ENCODE measurements at regions not wholly inside any gene's neighbourhood (a gene's known extent, or its start where the extent isn't known, plus 50 kb on each side); places are given as distances from the start of the nearest gene placed in this dataset.

DNA sequence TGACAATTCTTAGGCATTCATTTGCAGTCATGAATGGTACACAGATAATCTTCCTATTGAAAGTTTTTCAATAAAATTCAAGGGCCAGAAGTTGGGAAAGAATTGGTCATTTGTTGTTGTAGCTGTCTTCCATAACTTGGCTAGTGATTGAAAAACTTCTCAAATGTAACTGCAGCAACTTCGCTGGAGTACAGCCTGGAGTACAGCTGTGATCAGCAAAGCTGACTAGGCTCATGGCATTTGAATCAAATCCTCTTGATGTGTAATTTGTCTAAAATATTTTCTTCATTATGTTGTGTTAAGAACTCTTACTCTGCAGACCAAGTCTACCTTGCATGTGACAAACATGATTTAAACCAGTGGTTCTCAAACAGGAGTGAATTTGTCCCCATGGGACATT is 226.5 kb upstream of the STEAP1 start (continued):
- TF ChIP-seq, protein P1, sequence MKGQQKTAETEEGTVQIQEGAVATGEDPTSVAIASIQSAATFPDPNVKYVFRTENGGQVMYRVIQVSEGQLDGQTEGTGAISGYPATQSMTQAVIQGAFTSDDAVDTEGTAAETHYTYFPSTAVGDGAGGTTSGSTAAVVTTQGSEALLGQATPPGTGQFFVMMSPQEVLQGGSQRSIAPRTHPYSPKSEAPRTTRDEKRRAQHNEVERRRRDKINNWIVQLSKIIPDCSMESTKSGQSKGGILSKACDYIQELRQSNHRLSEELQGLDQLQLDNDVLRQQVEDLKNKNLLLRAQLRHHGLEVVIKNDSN (CRISPR knock-in tag; IDR thresholded peaks at IDR 0.05): no peak
- no peak for TF ChIP-seq TP53 (CRISPR knock-in tag; IDR thresholded peaks at IDR 0.05)
- TF ChIP-seq, protein P2, sequence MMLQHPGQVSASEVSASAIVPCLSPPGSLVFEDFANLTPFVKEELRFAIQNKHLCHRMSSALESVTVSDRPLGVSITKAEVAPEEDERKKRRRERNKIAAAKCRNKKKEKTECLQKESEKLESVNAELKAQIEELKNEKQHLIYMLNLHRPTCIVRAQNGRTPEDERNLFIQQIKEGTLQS (CRISPR knock-in tag; conservative IDR thresholded peaks at IDR 0.05): no peak

DNA sequence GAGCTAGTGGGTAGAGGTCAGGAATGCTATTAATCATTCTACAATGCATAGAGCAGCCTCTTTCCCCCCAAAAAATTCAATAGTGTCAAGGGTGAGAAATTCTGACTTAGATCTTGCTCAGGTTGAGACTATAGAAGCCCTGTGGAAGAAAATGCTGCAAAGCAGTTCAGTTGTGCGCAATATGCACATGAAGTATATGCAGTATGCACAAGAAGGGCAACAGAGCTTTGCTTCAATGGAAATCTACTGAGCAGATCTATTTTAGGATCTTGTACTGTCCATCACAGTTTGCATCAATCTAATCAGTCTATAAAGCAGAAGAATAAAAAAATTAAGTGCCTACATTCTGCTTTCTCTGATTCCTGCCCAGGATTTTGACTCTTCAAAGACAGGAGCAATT is 225.8 kb upstream of the STEAP1 start:
- POLR2A ChIA-PET: no interaction called here

More for the DNA sequence above, 225.8 kb upstream of the STEAP1 start:
- H3K9me3 Mint-ChIP-seq: peaks cover 5% of the 10 kb centered on the region; the same call in 1 of the 2 replicates
- H3K4me3 Mint-ChIP-seq: no peak overlapping the region
- DNase-seq (ENCODE audit: low spot score): no peak
- CTCF ChIA-PET: no interaction called here
- no peak overlapping the region for H3K27ac Mint-ChIP-seq
- no peak for TF ChIP-seq ZNF263 (CRISPR knock-in tag; IDR thresholded peaks at IDR 0.05; ENCODE audit: low read depth)
- TF ChIP-seq NR2C2 (CRISPR knock-in tag; IDR thresholded peaks at IDR 0.05): no peak
- TF ChIP-seq, protein P3, sequence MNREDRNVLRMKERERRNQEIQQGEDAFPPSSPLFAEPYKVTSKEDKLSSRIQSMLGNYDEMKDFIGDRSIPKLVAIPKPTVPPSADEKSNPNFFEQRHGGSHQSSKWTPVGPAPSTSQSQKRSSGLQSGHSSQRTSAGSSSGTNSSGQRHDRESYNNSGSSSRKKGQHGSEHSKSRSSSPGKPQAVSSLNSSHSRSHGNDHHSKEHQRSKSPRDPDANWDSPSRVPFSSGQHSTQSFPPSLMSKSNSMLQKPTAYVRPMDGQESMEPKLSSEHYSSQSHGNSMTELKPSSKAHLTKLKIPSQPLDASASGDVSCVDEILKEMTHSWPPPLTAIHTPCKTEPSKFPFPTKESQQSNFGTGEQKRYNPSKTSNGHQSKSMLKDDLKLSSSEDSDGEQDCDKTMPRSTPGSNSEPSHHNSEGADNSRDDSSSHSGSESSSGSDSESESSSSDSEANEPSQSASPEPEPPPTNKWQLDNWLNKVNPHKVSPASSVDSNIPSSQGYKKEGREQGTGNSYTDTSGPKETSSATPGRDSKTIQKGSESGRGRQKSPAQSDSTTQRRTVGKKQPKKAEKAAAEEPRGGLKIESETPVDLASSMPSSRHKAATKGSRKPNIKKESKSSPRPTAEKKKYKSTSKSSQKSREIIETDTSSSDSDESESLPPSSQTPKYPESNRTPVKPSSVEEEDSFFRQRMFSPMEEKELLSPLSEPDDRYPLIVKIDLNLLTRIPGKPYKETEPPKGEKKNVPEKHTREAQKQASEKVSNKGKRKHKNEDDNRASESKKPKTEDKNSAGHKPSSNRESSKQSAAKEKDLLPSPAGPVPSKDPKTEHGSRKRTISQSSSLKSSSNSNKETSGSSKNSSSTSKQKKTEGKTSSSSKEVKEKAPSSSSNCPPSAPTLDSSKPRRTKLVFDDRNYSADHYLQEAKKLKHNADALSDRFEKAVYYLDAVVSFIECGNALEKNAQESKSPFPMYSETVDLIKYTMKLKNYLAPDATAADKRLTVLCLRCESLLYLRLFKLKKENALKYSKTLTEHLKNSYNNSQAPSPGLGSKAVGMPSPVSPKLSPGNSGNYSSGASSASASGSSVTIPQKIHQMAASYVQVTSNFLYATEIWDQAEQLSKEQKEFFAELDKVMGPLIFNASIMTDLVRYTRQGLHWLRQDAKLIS (CRISPR knock-in tag; IDR thresholded peaks at IDR 0.05; ENCODE audit: borderline replicate concordance): no peak
- TF ChIP-seq CREB1 (CRISPR knock-in tag; IDR thresholded peaks at IDR 0.05): no peak
- TF ChIP-seq JUN (CRISPR knock-in tag; IDR thresholded peaks at IDR 0.05): no peak
- TF ChIP-seq, protein P4, sequence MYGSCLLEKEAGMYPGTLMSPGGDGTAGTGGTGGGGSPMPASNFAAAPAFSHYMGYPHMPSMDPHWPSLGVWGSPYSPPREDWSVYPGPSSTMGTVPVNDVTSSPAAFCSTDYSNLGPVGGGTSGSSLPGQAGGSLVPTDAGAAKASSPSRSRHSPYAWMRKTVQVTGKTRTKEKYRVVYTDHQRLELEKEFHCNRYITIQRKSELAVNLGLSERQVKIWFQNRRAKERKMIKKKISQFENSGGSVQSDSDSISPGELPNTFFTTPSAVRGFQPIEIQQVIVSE (CRISPR knock-in tag; IDR thresholded peaks at IDR 0.05; ENCODE audit: borderline replicate concordance): no peak
- no peak for TF ChIP-seq CREM (CRISPR knock-in tag; IDR thresholded peaks at IDR 0.05)
- TF ChIP-seq MXD4 (CRISPR knock-in tag; IDR thresholded peaks at IDR 0.05; ENCODE audit: borderline replicate concordance): no peak
- TF ChIP-seq, protein P5, sequence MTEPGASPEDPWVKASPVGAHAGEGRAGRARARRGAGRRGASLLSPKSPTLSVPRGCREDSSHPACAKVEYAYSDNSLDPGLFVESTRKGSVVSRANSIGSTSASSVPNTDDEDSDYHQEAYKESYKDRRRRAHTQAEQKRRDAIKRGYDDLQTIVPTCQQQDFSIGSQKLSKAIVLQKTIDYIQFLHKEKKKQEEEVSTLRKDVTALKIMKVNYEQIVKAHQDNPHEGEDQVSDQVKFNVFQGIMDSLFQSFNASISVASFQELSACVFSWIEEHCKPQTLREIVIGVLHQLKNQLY (CRISPR knock-in tag; IDR thresholded peaks at IDR 0.05): no peak
- no peak for TF ChIP-seq SP1 (CRISPR knock-in tag; conservative IDR thresholded peaks at IDR 0.05)
- no peak for TF ChIP-seq NFYB (CRISPR knock-in tag; conservative IDR thresholded peaks at IDR 0.05; ENCODE audit: low read depth)
- TF ChIP-seq SMAD4 (CRISPR knock-in tag; IDR thresholded peaks at IDR 0.05): no peak
- TF ChIP-seq, protein P6, sequence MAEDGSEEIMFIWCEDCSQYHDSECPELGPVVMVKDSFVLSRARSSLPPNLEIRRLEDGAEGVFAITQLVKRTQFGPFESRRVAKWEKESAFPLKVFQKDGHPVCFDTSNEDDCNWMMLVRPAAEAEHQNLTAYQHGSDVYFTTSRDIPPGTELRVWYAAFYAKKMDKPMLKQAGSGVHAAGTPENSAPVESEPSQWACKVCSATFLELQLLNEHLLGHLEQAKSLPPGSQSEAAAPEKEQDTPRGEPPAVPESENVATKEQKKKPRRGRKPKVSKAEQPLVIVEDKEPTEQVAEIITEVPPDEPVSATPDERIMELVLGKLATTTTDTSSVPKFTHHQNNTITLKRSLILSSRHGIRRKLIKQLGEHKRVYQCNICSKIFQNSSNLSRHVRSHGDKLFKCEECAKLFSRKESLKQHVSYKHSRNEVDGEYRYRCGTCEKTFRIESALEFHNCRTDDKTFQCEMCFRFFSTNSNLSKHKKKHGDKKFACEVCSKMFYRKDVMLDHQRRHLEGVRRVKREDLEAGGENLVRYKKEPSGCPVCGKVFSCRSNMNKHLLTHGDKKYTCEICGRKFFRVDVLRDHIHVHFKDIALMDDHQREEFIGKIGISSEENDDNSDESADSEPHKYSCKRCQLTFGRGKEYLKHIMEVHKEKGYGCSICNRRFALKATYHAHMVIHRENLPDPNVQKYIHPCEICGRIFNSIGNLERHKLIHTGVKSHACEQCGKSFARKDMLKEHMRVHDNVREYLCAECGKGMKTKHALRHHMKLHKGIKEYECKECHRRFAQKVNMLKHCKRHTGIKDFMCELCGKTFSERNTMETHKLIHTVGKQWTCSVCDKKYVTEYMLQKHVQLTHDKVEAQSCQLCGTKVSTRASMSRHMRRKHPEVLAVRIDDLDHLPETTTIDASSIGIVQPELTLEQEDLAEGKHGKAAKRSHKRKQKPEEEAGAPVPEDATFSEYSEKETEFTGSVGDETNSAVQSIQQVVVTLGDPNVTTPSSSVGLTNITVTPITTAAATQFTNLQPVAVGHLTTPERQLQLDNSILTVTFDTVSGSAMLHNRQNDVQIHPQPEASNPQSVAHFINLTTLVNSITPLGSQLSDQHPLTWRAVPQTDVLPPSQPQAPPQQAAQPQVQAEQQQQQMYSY (CRISPR knock-in tag; IDR thresholded peaks at IDR 0.05): no peak
- TF ChIP-seq NR3C1 (CRISPR knock-in tag; conservative IDR thresholded peaks at IDR 0.05; ENCODE audit: low read depth): no peak
- TF ChIP-seq, protein P7, sequence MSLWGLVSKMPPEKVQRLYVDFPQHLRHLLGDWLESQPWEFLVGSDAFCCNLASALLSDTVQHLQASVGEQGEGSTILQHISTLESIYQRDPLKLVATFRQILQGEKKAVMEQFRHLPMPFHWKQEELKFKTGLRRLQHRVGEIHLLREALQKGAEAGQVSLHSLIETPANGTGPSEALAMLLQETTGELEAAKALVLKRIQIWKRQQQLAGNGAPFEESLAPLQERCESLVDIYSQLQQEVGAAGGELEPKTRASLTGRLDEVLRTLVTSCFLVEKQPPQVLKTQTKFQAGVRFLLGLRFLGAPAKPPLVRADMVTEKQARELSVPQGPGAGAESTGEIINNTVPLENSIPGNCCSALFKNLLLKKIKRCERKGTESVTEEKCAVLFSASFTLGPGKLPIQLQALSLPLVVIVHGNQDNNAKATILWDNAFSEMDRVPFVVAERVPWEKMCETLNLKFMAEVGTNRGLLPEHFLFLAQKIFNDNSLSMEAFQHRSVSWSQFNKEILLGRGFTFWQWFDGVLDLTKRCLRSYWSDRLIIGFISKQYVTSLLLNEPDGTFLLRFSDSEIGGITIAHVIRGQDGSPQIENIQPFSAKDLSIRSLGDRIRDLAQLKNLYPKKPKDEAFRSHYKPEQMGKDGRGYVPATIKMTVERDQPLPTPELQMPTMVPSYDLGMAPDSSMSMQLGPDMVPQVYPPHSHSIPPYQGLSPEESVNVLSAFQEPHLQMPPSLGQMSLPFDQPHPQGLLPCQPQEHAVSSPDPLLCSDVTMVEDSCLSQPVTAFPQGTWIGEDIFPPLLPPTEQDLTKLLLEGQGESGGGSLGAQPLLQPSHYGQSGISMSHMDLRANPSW (CRISPR knock-in tag; conservative IDR thresholded peaks at IDR 0.05; ENCODE audit: low read depth): no peak
- no peaks in the 10 kb centered on the region for H3K4me1 Mint-ChIP-seq
- ATAC-seq: no peak
- no peaks in the 10 kb centered on the region for H3K27me3 Mint-ChIP-seq (ENCODE audit: low read depth)
- H3K36me3 Mint-ChIP-seq: peaks cover 4% of the 10 kb centered on the region; the same call in 1 of the 2 replicates

Data from WTC11 (cell line).